SU-DHL-6 (cell line): ENCODE measurements at regions not wholly inside any gene's neighbourhood (a gene's known extent, or its start where the extent isn't known, plus 50 kb on each side); places are given as distances from the start of the nearest gene placed in this dataset.

Experiments
- EZH2phosphoT487 ChIP-seq: fragments of 200-600 bp; sonication (generic), shearing (Covaris generic); conservative IDR thresholded peaks from 2 replicates; pipeline ENCODE4 v1.6.1; 2018; ENCODE audit warnings: mild to moderate bottlenecking, antibody characterized with exemption, low read length, moderate library complexity, mixed read lengths
- TF ChIP-seq, protein P1 (sequence below): fragments of 200-600 bp; sonication (generic); IDR thresholded peaks from one replicate; pipeline ENCODE4 v1.5.1; 2017; ENCODE audit warnings: antibody characterized with exemption, mild to moderate bottlenecking, low read length, moderate library complexity; ENCODE audit not compliant: insufficient read depth, poor library complexity, severe bottlenecking

DNA sequence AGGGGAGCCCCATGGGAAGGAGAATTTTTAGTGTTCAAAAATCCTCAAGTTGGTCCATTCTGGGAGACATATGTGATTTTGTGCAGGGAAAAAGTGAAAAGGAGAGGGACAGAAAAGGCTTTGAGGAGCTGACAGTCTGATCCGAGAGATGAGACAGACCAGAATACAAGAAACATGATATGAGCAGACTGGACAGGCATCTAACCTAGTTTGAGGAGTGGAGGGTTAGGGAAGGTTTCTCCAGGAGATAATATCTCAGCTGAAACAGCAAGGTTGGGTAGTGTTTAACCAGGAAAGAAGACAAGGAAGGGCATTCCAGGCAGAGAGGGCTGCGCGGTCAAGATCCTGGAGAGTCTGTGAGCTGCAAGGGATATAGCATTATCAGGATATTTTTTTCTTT is 101.4 kb upstream of the NCAM1 start:
- TF ChIP-seq, protein P1, sequence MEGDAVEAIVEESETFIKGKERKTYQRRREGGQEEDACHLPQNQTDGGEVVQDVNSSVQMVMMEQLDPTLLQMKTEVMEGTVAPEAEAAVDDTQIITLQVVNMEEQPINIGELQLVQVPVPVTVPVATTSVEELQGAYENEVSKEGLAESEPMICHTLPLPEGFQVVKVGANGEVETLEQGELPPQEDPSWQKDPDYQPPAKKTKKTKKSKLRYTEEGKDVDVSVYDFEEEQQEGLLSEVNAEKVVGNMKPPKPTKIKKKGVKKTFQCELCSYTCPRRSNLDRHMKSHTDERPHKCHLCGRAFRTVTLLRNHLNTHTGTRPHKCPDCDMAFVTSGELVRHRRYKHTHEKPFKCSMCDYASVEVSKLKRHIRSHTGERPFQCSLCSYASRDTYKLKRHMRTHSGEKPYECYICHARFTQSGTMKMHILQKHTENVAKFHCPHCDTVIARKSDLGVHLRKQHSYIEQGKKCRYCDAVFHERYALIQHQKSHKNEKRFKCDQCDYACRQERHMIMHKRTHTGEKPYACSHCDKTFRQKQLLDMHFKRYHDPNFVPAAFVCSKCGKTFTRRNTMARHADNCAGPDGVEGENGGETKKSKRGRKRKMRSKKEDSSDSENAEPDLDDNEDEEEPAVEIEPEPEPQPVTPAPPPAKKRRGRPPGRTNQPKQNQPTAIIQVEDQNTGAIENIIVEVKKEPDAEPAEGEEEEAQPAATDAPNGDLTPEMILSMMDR, result no peak
- TF ChIP-seq EZH2phosphoT487, result no peak
